HL-60/S4 (cell line): ENCODE measurements at regions not wholly inside any gene's neighbourhood (a gene's known extent, or its start where the extent isn't known, plus 50 kb on each side); places are given as distances from the start of the nearest gene placed in this dataset.

Source experiments
- in situ Hi-C: fragments of 300-500 bp; cut with MboI; formaldehyde crosslinking; loops from 2 replicates; pipeline ENCODE4 v1.14.3; 2022; ENCODE audit warnings: low sequenced_read_pairs

GRCh38 chr4:181951265-181951664 is 291.9 kb upstream of the TENM3 start:
- in situ Hi-C loops: no loop called here

- in situ Hi-C loops: no loop called here
Measured at GRCh38 chr4:181952478-181952877, 290.7 kb upstream of the TENM3 start.

DNA sequence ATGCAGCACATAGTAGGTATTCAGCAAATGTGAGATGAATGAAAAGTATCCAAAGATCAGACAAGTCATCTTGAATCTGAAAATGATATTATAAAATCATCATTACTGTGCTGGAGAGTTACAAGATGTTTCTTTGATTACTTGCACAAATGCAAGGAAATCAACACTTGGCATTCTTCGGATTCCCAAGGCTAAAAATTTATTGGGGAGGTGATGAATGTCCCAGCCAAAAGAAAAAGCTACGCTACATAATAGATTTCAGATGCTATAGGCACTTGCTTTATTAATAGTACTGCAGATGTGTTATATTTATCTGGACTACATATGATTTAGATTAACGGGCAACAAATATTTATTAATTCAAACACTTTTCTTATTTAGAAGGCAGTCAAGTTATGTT is 286.7 kb upstream of the TENM3 start:
- in situ Hi-C loops: no loop called here

DNA sequence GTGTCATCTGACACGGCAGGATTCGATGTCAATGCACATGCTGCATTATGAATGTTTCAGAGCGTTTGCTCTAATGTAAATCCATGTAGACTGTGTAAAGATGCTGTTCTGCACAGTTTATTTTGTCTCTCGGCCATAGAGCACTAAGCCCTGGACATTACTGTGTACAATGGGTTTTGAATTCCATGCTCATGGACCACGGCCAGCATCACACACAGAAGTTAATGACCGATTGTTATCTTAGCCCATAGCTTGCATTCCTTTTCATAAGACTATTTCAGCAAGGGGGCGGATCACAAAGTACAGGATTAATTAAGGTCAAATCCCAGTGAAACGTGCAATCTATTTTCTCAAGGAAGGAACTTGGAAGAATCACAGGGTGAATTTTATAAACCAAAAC is 286.1 kb upstream of the TENM3 start:
- in situ Hi-C loops: no loop called here

DNA sequence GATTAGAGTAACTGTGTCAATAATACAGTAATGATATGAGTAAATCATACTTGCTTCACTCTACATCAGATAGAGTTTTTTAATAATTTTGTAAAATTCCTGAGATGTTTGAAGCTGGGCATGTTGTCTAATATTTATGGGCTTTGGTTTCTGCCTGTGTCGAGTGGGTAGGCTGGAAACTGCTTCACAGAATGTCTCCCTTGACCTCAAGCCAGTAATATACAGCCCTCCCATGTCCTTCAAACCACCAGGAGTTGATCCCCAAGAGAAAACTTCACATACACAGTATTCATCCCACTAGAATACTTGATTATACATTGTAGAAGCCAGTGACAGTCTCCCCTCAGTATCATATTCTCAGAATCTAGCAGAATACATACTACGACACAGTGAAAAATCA is 284.8 kb upstream of the TENM3 start:
- in situ Hi-C loops: no loop called here

- in situ Hi-C loops: no loop called here
Measured at GRCh38 chr4:181959121-181959520, 284.1 kb upstream of the TENM3 start.

GRCh38 chr4:181960384-181960783 is 282.8 kb upstream of the TENM3 start:
- in situ Hi-C loops: no loop called here

DNA sequence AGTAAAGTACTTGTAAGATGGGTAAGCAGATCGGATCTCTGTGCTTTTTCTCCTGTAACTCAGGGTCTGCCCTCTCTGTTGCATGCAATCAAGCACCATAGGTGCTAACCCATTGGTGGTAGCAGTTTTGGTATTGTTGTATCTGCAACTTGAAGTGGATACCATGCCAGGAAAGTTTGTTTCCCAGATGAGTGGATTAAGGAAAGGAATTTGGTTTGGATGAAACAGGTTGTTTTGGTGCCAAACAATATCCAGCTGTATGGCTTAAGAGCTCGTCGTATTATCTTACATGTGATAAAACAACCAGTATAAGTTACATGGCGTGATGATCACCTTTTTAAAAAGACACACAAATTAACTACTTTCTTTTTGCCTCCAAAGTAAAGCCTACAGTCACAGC is 280.9 kb upstream of the TENM3 start:
- in situ Hi-C loops: no loop called here

DNA sequence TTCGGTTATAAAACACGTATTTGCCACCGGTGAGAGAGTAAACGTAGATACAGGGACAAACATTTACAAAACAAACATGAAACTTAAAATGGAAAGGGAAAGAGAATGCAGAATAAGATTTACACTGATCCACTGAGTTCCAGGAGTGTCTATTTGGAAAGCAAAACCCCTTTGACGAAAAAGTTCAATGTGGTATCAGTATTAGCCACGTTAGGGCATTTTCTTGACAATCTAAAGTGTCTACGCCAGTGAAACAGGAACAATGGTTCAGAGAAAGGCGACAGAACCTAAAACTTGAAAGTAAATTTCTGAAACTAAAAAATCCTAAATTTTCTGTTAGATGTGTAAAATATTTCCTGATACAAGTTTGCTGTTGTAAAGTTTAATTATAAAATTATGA is 278.5 kb upstream of the TENM3 start:
- in situ Hi-C loops: no loop called here

DNA sequence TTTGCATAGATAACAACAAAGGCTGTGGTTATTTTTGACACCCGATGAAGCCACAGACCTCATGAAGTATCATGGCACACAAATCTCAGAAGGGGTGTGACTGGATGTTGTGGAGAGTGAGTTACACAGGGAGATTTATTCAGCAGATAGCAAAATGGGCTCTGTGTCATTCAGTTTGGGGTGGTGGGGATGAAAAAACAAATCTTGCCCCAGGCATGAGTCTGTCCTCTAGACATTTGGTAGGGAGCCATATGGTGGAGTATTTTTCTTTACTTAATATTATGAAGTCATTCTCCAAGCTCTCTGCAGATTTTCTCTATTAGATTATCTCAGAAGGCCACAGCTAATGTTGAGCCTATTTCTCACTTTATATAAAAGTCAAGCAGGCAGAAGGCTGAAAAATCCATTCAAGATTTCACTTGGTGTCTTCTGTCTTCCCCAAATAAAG is 277.1 kb upstream of the TENM3 start:
- in situ Hi-C loops: no loop called here

DNA sequence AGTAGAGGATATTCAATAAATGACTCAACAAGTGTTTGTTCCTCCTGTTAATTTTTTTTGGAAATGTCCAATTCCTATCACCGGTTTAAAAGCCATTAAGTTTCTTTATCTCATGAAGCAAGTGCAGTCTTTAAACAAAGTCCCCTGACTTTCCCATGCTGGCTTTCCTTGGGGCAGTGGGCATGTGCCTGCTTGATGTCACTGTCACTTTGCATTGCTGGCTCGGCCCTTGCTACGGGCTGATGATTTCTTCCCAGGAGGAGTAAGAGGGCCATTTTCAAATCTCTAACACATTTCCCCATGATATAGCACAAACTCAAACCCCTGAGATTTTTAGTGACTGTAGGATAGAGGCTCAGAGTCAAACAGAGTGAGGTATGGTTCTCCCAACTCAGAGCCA is 275.8 kb upstream of the TENM3 start:
- in situ Hi-C loops: no loop called here

- in situ Hi-C loops: no loop called here
Measured at GRCh38 chr4:181968371-181968770, 274.8 kb upstream of the TENM3 start.

DNA sequence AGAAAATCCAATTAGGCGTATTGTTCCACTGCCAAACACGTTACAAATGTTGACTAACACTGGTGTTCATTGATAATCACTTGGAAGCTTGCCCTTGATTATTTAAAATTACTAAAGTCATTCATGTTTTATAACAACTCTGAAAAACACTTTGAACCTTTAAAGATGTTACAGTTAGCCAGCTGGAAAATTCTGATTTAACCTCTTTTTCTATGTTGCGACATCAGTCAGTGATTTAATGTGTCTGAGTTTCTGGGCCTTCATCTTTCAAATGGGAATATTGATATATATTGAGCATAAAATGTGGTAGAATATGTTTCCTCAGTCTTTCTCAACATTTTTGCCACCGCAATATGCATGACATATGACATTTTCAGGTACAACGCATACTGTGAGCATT is 274.1 kb upstream of the TENM3 start:
- in situ Hi-C loops: no loop called here

- in situ Hi-C loops: no loop called here
Measured at GRCh38 chr4:181970366-181970765, 272.8 kb upstream of the TENM3 start.

DNA sequence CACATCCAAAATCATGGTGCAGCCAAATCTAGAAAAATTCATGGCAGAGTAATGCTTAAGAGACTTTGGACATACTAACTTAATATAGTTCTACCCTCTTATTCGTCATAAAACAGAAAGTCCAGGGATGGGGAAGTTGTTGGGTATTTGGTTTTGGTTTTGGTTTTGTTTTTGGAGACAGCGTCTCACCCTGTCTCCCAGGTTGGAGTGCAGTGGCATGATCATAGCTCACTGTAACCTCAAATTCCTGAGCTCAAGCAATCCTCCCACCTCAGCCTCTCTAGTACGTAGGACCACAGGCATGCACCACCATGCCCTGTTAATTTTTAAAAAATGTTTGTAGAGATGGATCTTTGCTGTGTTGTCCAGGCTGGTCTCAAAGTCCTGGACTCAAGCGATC is 271.8 kb upstream of the TENM3 start:
- in situ Hi-C loops: no loop called here

DNA sequence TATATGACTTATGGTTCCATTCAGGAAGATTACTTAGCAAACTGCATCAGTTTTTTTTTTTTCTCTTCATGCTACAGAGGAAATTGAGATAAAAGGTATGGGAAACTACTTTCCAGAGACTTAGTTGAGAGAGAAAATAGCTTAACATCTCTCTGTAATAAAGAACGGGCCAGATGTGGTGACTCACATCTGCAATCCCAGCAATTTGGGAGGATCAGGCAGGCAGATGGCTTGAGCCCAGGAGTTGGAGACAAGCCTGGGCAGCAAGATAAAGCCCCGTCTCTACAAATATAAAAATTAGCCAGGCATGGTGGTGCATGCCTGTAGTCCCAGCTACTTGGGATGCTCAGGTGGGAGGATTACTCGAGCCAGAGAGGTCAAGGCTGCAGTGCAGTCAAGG is 271.2 kb upstream of the TENM3 start:
- in situ Hi-C loops: no loop called here

GRCh38 chr4:181976764-181977163 is 266.4 kb upstream of the TENM3 start:
- in situ Hi-C loops: no loop called here

GRCh38 chr4:181982437-181982836 is 260.8 kb upstream of the TENM3 start:
- in situ Hi-C loops: no loop called here

GRCh38 chr4:181982856-181983255 is 260.3 kb upstream of the TENM3 start:
- in situ Hi-C loops: no loop called here

DNA sequence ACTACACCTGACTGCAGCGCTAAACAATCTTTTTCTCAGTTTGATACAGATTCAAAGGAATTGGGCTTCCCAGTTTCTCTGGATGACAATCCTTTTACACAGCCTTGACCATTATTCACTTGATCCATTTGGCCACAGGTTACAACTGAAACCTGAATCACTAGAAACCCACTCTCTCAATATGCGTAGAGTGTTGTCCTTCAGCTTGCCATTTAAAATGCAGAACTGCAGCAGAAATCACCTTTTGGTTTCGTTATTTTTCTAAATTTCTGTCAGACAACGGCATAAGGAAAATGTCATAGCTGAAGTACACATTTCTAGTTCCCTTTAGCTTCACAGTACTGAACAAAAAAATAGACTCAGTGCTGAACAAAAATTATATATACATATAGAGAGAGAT is 255.8 kb upstream of the TENM3 start:
- in situ Hi-C loops: no loop called here

DNA sequence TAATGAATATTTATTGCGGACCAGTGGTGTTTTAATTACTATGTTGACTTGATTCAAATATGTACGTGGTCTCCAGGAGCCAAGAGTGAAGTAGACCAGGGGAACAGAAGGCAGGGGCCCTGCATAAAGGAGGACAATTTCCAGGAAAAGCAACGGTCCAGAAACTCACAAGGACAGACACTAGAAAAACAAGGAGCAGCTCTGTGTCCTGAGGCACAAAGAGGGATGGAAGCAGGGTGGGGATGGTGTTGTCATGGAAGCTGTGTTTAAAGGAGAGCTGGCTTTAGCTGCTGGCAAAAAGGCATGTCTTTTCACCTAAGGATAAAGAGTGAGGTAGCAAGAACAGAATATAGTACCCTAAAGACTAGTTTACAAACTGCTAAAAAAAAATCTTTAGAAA is 254.1 kb upstream of the TENM3 start:
- in situ Hi-C loops: no loop called here

DNA sequence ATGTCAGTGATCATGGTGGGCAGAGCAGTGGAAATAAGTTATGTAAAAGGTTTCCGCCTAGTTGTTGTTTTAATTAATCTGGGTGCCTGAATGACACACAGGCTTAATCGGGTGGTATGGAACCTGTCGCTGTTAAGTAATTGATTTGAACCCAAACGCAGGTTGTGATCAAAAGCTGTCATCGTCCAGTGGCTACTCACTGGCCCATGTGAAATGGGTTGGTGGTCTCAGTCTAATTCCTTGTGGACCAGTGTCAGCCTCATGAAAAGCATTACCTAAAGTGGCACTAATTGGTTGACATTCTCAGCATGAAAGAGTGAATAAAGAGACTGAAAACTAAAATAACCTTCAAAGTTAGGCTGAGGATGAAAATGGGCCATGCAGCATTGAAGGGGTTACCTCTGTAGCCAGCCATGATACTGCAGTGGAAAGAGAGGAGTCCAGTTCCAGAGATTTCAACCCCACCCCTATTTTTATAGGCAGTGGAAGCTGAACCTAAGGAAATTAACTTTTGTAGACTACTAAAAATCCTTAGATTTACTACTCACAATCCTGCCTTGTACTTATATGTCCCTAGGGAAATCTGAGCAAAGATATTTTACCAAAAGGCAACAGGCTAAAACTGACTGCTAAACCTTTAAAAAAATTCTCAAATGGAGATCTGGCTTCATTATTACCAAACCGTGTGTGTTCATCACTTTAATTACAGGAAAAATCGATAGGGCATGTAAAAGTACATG is 251.7 kb upstream of the TENM3 start:
- in situ Hi-C loops: no loop called here
